ENCODE measurements at regions not wholly inside any gene's neighbourhood (a gene's known extent, or its start where the extent isn't known, plus 50 kb on each side); places are given as distances from the start of the nearest gene placed in this dataset.

- TF ChIP-seq CTCF (IDR thresholded peaks at IDR 0.05) (no peak), IRF3 (IDR thresholded peaks at IDR 0.05; ENCODE audit: low read depth, low read length) (no peak), JUND (IDR thresholded peaks at IDR 0.05) (no peak), TEAD4 (IDR thresholded peaks at IDR 0.05; ENCODE audit: borderline replicate concordance, insufficient read depth) (no peak), EP300 (IDR thresholded peaks at IDR 0.05; ENCODE audit: borderline replicate concordance in 1 of 2, low read depth in 1 of 2, low read length in 1 of 2) (no peak), TAF1 (IDR thresholded peaks at IDR 0.05; ENCODE audit: borderline replicate concordance, low read depth, low read length) (no peak), EZH2phosphoT487 (IDR thresholded peaks at IDR 0.05; ENCODE audit: borderline replicate concordance, low read depth) (no peak), SIN3A (IDR thresholded peaks at IDR 0.05; ENCODE audit: borderline replicate concordance, low read depth, low read length) (no peak), SMC3 (IDR thresholded peaks at IDR 0.05; ENCODE audit: low read depth, low read length) (no peak), USF1 (IDR thresholded peaks at IDR 0.05; ENCODE audit: borderline replicate concordance, low read depth) (no peak)
These were observed 191.6 kb upstream of the DTNBP1 start for GRCh38 chr6:15854378-15854777.
